ENCODE measurements at regions not wholly inside any gene's neighbourhood (a gene's known extent, or its start where the extent isn't known, plus 50 kb on each side); places are given as distances from the start of the nearest gene placed in this dataset.

- Histone ChIP-seq H3K9ac (ENCODE audit: low read depth, low read length) (no peak overlapping the region), H2AK9ac (replicated peaks; ENCODE audit: low read depth, low read length, poor library complexity) (no peak overlapping the region), H3K56ac (ENCODE audit: extremely low read depth, insufficient read depth, low read length) (no peak overlapping the region), H4K5ac (ENCODE audit: low read depth, low read length) (no peak overlapping the region), H3K27me3 (ENCODE audit: control insufficient read depth, insufficient read depth, low read length) (no peaks in the 10 kb centered on the region), H3K9me3 (ENCODE audit: control insufficient read depth, insufficient read depth, low read length) (no peaks in the 10 kb centered on the region), H4K20me1 (ENCODE audit: insufficient read depth, low read length) (no peaks in the 10 kb centered on the region), H3K14ac (replicated peaks; ENCODE audit: low read depth, low read length) (no peak overlapping the region), H3K4me2 (ENCODE audit: low read depth, low read length) (no peak overlapping the region), H3K4me1 (ENCODE audit: control insufficient read depth, insufficient read depth, low read length) (no peaks in the 10 kb centered on the region), H2BK120ac (ENCODE audit: low read depth, low read length) (no peak overlapping the region), H3K36me3 (ENCODE audit: control insufficient read depth, insufficient read depth, low read length) (no peaks in the 10 kb centered on the region), H4K8ac (ENCODE audit: low read depth in 2 of 2, low read length in 2 of 2) (no peak overlapping the region), H2AFZ (replicated peaks; ENCODE audit: low read length, poor library complexity) (no peak overlapping the region), H2BK5ac (ENCODE audit: low read depth, low read length, poor library complexity, severe bottlenecking) (no peak overlapping the region), H2BK15ac (ENCODE audit: low read depth, low read length) (no peak overlapping the region), H2BK20ac (ENCODE audit: low read depth, low read length) (no peak overlapping the region), H2AK5ac (ENCODE audit: low read depth, low read length) (no peak overlapping the region), H3K9me1 (ENCODE audit: insufficient read depth, low read length) (no peaks in the 10 kb centered on the region), H3K27ac (ENCODE audit: insufficient read depth, low read length) (no peak overlapping the region), H3K79me1 (ENCODE audit: low read depth in 1 of 2, low read length in 2 of 2) (no peaks in the 10 kb centered on the region), H3K18ac (ENCODE audit: low read depth, low read length) (no peak overlapping the region), H3K4me3 (ENCODE audit: insufficient read depth, low read depth, low read length) (no peak overlapping the region), H3K4ac (ENCODE audit: low read depth, low read length) (no peak overlapping the region), H4K91ac (ENCODE audit: insufficient read depth, low read depth, low read length) (no peak overlapping the region), H3K23ac (ENCODE audit: low read depth, low read length) (no peak overlapping the region)
- POLR2A ChIA-PET (ENCODE audit: unreplicated experiment), result no interaction called here
- ATAC-seq (ENCODE audit: low read depth) (no peak), DNase-seq (no peak)
- in situ Hi-C loops (cut with MboI; ENCODE audit: low sequenced_read_pairs) (no loop called here), intact Hi-C loops (cut with micrococcal nuclease) (no loop called here), dilution Hi-C loops (cut with HindIII; ENCODE audit: low sequenced_read_pairs, unreplicated experiment) (no loop called here)
- CTCF ChIA-PET, result no interaction called here
- no peak for TF ChIP-seq ELK1 (IDR thresholded peaks at IDR 0.05; ENCODE audit: borderline replicate concordance, low read depth, low read length)
- no peak for TF ChIP-seq FOS (IDR thresholded peaks at IDR 0.05; ENCODE audit: low read depth, low read length)
- TF ChIP-seq MAZ (IDR thresholded peaks at IDR 0.05; ENCODE audit: borderline replicate concordance, low read depth, low read length), result no peak
- TF ChIP-seq BHLHE40 (IDR thresholded peaks at IDR 0.05; ENCODE audit: low read depth, low read length), result no peak
- WGBS, 2 experiments (ENCODE audit: extremely low coverage in 2 of 2, insufficient read length in 1 of 2), result no CpG with 5 or more reads among the region's 5 CpGs
- BruUV-seq (replicated peaks), result no TSS peak
These were observed 175.6 kb downstream of the RNF144B start for GRCh38 chr6:18562726-18563125.

Measured in IMR-90 (cell line).